Lower lobe of right lung (tissue), 2 donors: ENCODE measurements at regions not wholly inside any gene's neighbourhood (a gene's known extent, or its start where the extent isn't known, plus 50 kb on each side); places are given as distances from the start of the nearest gene placed in this dataset.

Source experiments
- ATAC-seq, 2 donors: fragments of 200-7000 bp; cut with Tn5 transposase; one replicate each; pipeline ENCODE4 v1.9.1; 2020 to 2022; ENCODE audit warnings: mild to moderate bottlenecking in 2 of 2, moderate library complexity in 2 of 2
- DNase-seq: peaks from one replicate; pipeline ENCODE4 v3.0.0-alpha.2; 2020
- H3K27ac ChIP-seq: fragments of 200-600 bp; one replicate; pipeline ENCODE4 v1.8.0; 2022
- H3K27me3 ChIP-seq: fragments of 200-600 bp; one replicate; pipeline ENCODE4 v1.8.0; 2022; ENCODE audit warnings: low read depth
- H3K36me3 ChIP-seq: fragments of 200-600 bp; one replicate; pipeline ENCODE4 v1.8.0; 2022; ENCODE audit warnings: mild to moderate bottlenecking
- H3K4me1 ChIP-seq: fragments of 200-600 bp; one replicate; pipeline ENCODE4 v1.8.0; 2022
- H3K4me3 ChIP-seq: fragments of 200-600 bp; one replicate; pipeline ENCODE4 v1.8.0; 2022; ENCODE audit warnings: mild to moderate bottlenecking
- H3K9me3 ChIP-seq: fragments of 200-600 bp; one replicate; pipeline ENCODE4 v1.8.0; 2022
- CTCF ChIP-seq: fragments of 200-600 bp; IDR thresholded peaks from one replicate; pipeline ENCODE4 v1.8.0; 2022; ENCODE audit warnings: antibody characterized with exemption, mild to moderate bottlenecking
- intact Hi-C: fragments of 100-400 bp; cut with DNase I; formaldehyde crosslinking; loops from one replicate; pipeline ENCODE4 v1.11.0; 2022
- donor health status: DM: no; HTN: yes; CAD: no; lungs with severe emphysema.

DNA sequence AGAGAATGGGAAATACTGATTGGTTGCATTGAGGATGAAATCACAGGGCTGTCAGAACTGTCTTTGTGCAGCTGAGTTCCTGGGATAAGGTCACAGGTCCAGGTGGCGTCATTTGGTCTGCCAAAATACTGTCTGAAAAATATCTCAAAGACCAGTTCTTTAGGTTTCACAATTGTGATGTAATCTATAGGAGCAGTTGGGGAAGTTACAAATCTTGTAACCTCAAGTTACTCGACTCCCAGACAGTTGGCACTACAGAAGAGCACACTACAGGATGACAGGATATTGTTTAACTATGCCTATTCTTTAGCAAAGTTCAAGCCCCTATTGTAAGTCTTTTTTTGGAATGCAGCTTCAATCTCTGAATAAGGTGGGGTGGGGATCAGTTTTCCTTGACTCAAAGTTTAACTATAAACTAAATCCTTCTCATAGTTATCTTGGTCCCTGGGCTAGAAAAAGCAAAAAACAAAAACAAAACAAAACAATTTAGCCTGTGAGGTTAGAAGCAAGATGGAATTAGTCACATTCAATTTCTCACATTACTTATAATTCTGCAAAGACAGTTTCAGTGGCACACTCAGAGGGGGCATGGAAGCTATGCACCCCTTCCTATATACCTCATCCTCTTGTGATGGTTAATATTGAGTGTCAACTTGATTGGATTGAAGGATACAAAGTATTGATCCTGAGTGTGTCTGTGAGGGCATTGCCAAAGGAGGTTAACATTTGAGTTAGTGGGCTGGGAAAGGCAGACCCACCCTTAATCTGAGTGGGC lies 276.0 kb downstream of the AUH start:
- intact Hi-C loops = no loop called here
- no peaks in the 10 kb centered on the region for H3K27me3 ChIP-seq
- DNase-seq (no peak), ATAC-seq (peak; percentile 42 to 59)
- no peak overlapping the region for H3K27ac ChIP-seq
- no peaks in the 10 kb centered on the region for H3K36me3 ChIP-seq
- TF ChIP-seq CTCF = no peak
- H3K4me1 ChIP-seq = no peaks in the 10 kb centered on the region
- H3K4me3 ChIP-seq = no peak overlapping the region
- no peaks in the 10 kb centered on the region for H3K9me3 ChIP-seq

- Histone ChIP-seq H3K9me3 (no peaks in the 10 kb centered on the region), H3K27me3 (no peaks in the 10 kb centered on the region), H3K36me3 (no peaks in the 10 kb centered on the region), H3K4me3 (no peak overlapping the region), H3K4me1 (no peaks in the 10 kb centered on the region), H3K27ac (no peak overlapping the region)
- ATAC-seq = no peak
- TF ChIP-seq CTCF = no peak
- intact Hi-C loops = no loop called here
- DNase-seq = no peak
Measured at GRCh38 chr9:91086657-91087461, 274.9 kb downstream of the AUH start.

- no peaks in the 10 kb centered on the region for H3K4me1 ChIP-seq
- no peak overlapping the region for H3K4me3 ChIP-seq
- DNase-seq = no peak
- H3K27me3 ChIP-seq = no peaks in the 10 kb centered on the region
- ATAC-seq = no peak
- H3K27ac ChIP-seq = no peak overlapping the region
- no peaks in the 10 kb centered on the region for H3K36me3 ChIP-seq
- no peaks in the 10 kb centered on the region for H3K9me3 ChIP-seq
- no peak for TF ChIP-seq CTCF
- intact Hi-C loops = no loop called here
Measured at GRCh38 chr9:91087462-91087759, 274.3 kb downstream of the AUH start.

GRCh38 chr9:91089405-91090129 lies 272.2 kb downstream of the AUH start:
- H3K27me3 ChIP-seq = no peaks in the 10 kb centered on the region
- intact Hi-C loops = no loop called here
- H3K4me1 ChIP-seq = no peaks in the 10 kb centered on the region
- H3K27ac ChIP-seq = no peak overlapping the region
- no peaks in the 10 kb centered on the region for H3K9me3 ChIP-seq
- H3K4me3 ChIP-seq = no peak overlapping the region
- TF ChIP-seq CTCF = peak; percentile 43
- ATAC-seq (peak; percentile 58 to 82), DNase-seq (no peak)
- H3K36me3 ChIP-seq = no peaks in the 10 kb centered on the region

DNA sequence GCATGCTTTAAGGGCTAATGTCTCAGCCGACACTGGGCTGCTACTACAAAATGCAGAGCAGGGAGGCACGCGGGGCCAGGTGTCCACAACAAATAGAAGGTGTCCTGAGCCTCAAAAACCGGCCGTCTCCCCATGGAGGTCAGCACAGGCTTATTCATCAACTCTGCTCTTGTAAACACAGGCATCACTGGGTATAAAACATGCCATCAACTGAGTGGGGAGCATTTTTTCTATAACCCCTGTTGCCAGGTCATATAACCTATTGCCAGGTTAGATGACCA lies 271.6 kb downstream of the AUH start:
- Histone ChIP-seq H3K27me3 (no peaks in the 10 kb centered on the region), H3K4me3 (no peak overlapping the region), H3K9me3 (no peaks in the 10 kb centered on the region), H3K36me3 (no peaks in the 10 kb centered on the region), H3K4me1 (no peaks in the 10 kb centered on the region), H3K27ac (no peak overlapping the region)
- DNase-seq = no peak
- intact Hi-C loops = no loop called here
- no peak for ATAC-seq
- no peak for TF ChIP-seq CTCF
